ENCODE measurements at regions not wholly inside any gene's neighbourhood (a gene's known extent, or its start where the extent isn't known, plus 50 kb on each side); places are given as distances from the start of the nearest gene placed in this dataset.

GRCh38 chr4:138644322-138644721 lies 371.3 kb upstream of the NOCT start:
- TF ChIP-seq GATA3 (IDR thresholded peaks at IDR 0.05; ENCODE audit: low read depth, low read length) (no peak), GATA2 (IDR thresholded peaks at IDR 0.05; ENCODE audit: low read depth, low read length) (no peak)

Data from SH-SY5Y (cell line).